Ovary (tissue), 3 donors: ENCODE measurements at regions not wholly inside any gene's neighbourhood (a gene's known extent, or its start where the extent isn't known, plus 50 kb on each side); places are given as distances from the start of the nearest gene placed in this dataset.

Experiments
- CTCF ChIP-seq, 3 donors: fragments of 450-650 bp in 2 of 3; fragments of 200-600 bp in 1 of 3; IDR thresholded peaks; one replicate each; pipeline versions ENCODE4 v1.5.1 to v1.8.0; 2016 to 2022; ENCODE audit warnings: antibody characterized with exemption in 3 of 3, mild to moderate bottlenecking in 1 of 3
- EP300 ChIP-seq: sonication (generic); formaldehyde crosslinking; IDR thresholded peaks from one replicate; pipeline ENCODE4 v1.6.1; 2017; ENCODE audit warnings: antibody characterized with exemption
- POLR2A ChIP-seq: fragments of 450-650 bp; IDR thresholded peaks from one replicate; pipeline ENCODE4 v1.6.1; 2017; ENCODE audit warnings: antibody characterized with exemption, mild to moderate bottlenecking, moderate library complexity
- donor health status: DM: no; HTN: no; CAD: no.

DNA sequence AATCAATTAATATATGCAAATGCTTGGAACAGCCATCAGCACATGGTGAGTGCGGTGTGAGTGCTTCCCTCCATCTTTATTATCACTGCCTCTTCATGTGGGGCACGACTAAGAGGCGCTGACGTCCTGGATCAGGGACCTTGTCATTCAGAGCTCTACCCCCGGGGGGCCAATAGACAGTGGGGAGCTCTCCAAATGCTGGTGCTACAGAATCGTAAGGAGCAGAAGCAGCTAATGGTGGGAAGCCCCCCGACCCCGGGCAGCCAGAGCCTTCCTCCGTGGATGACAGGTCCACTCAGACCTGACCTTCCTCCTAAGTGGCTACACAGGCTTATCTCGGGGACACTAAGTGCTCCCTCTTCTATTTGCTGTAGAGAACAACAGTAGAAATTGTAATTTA is 257.5 kb upstream of the PMEPA1 start:
- no peak for TF ChIP-seq CTCF (IDR thresholded peaks at IDR 0.05)
- TF ChIP-seq EP300 = no peak
- TF ChIP-seq POLR2A = no peak
